GM12874 (cell line): ENCODE measurements at regions not wholly inside any gene's neighbourhood (a gene's known extent, or its start where the extent isn't known, plus 50 kb on each side); places are given as distances from the start of the nearest gene placed in this dataset.

Experiments used
- TF ChIP-seq, protein P1 (sequence below): IDR thresholded peaks from 2 replicates; pipeline ENCODE4 v1.5.1; 2011; ENCODE audit warnings: low read depth, mild to moderate bottlenecking, control low read depth, low read length, moderate library complexity; ENCODE audit not compliant: insufficient read depth

DNA sequence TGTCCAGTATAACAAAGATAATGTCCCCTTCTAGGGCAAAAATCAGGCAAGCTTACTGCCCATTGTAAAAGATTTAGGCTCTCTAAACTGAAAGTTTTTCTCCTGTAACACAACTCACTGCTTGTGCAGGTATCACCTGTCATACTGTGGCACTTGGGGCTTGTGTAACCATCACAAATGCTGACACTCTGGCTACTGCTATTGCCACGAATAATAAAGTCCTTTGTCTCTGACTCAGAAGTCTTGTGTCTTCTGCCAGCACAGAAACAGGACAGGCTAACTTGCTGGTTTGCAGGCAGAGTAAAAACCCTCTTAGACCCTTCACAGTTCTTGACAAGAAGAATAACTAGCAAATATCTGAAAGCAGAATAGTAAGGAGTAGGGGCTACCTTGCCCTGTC, 273.9 kb downstream of the RPS24 start:
- TF ChIP-seq, protein P1, sequence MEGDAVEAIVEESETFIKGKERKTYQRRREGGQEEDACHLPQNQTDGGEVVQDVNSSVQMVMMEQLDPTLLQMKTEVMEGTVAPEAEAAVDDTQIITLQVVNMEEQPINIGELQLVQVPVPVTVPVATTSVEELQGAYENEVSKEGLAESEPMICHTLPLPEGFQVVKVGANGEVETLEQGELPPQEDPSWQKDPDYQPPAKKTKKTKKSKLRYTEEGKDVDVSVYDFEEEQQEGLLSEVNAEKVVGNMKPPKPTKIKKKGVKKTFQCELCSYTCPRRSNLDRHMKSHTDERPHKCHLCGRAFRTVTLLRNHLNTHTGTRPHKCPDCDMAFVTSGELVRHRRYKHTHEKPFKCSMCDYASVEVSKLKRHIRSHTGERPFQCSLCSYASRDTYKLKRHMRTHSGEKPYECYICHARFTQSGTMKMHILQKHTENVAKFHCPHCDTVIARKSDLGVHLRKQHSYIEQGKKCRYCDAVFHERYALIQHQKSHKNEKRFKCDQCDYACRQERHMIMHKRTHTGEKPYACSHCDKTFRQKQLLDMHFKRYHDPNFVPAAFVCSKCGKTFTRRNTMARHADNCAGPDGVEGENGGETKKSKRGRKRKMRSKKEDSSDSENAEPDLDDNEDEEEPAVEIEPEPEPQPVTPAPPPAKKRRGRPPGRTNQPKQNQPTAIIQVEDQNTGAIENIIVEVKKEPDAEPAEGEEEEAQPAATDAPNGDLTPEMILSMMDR, result no peak

DNA sequence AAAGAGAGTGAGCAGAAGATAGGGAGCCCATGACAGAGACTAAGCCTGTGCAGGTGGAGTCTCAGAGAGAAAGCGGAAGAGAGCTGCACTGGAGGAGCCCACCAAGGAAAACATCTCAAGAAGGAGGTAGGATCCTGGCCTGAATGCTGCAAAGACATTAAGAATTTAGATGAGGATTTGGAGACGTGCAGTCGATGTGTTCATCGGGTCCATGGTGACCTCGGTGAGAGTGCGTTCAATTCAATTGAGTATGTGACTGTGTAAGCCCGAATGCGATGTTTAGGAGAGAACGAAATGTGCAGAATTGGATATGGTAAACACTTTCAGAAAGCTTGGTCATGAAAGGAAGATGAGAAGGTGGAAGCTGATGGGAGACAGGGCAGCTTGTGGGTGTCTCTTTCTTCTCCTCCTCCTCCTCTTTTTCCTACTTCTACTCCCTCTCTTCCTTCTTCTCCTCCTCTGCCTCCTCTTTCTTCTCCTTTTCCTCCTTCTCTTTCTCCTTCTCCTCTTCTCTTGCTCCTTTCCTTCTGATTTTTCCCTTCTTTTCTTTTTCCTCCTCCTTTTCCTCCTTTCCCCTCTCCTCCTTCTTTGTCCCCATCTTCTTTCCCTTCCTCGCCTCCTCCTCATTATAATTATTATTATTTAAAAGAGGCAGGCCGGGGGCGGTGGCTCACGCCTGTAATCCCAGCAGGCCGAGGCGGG, 276.0 kb downstream of the RPS24 start:
- TF ChIP-seq, protein P1, result no peak

DNA sequence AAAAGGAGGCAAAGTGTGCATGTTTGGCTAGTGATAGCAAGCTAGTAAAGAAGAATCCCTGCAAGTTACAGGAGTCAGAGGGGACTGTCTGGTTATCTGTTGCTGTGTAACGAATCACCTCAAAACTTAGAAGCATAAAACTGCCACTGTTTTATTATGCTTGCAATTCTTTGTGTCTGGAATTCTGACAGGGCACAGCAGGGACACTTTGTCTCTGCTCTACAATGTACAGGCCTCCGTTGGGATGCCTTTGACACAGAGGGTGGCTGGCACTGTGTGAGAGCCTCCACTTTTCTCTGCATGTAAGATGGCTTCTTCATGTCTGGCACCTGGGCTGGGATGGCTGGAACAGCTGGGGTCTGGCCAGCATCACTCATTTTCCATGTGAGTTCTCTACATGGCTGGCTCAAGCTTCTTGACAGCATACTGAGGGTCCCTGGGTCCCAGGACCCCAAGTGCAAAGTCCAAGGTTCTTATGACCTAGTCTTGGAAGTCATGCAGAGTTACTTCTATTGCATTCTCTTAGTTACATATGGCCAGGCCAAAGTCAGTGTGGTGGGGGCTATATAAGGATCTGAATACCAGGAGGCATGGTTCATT, 276.9 kb downstream of the RPS24 start:
- TF ChIP-seq, protein P1, result no peak

DNA sequence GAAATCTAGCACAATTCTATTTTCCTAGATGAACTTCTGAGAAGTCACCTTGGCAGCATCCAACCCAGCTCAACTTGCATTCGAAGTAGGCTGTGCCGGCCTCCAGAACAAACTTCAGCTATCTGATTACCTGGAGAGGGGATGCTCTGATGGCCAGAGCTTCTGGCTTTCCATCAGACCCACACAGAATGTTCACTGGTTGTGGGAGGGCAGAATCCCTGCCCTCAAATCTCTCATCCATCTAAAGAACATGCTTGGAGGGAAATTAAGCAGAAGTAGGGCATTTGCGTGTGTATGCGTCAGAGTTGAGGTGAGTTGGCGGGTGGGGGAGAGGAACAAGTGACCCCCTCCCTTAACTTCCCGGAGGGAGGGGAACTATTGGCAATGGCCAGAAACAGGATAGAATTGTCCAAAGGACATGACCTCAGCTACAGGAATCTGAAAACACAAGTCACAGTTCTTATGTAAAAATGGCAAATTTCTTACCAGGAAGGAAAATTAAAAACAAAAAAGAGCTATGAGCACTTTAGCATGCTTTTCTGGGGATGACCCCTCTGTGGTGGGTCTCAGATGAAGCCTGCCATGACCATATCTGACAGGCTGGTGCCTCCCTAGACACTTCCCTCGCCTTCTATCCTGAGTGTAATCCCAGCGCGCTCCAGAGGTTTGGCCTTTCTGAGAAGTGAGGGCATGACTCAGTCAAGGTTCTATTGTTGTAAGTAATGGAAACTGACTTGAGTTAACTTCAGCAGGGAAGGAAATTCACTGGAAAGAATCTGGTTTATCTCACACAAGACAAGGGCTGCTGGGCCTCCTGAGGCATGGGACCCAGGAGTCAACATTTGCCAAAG, 278.8 kb downstream of the RPS24 start:
- TF ChIP-seq, protein P1, result no peak

DNA sequence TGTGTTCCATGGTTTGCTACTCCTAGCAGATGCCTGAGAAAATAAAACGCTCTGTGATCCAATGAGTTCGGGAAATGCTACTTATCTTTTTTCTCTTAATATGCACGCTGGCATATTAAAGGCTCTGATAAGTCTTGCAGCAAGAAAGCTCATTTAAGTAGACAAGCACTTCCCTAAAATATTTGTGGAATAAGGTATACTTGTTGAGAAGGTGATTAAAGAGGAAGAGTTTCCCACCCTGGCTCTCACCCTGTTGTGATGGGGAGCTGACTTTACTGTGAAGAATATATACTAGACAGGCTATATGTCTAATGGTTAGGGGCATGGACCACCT, 279.4 kb downstream of the RPS24 start:
- TF ChIP-seq, protein P1, result no peak

DNA sequence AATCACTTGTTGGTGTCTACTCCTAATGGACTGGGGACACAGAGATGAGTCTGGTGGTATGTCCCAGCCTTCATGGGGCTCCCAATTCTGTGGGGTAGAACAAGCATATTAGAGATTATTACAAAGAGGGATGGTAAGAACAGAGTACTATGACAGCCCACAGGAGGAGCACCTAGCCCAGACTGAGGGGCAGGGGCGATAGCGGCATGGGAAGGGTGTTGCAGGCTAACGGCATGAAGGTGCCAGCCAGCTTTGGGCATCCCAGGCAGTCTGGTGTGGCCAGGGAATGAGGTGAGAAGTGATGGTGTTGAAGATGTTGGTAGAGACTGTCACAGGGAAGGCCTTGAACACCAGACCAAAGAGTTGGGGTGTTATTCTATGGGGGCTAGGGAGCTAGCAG, 280.0 kb downstream of the RPS24 start:
- TF ChIP-seq, protein P1, result no peak

DNA sequence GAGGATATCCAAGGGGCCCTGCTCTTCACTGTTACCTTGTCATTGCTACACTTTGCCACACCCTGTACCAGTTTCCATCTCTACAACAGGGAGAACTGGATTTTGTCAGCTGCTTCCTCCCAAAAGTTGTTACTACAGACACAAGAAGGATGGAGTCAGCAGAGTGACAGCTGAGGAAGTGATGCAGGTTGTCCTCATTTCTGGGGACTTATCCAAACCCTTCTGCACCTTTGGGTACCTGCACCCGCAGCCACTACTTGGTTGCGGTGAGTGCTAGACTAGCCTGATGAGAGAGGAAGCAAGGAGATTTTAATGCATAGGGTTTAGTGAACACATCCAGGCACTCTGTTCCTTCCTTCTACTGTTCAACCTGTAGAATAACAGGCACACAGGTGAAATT, 281.0 kb downstream of the RPS24 start:
- TF ChIP-seq, protein P1, result no peak
